ENCODE measurements at regions not wholly inside any gene's neighbourhood (a gene's known extent, or its start where the extent isn't known, plus 50 kb on each side); places are given as distances from the start of the nearest gene placed in this dataset.
"Not testable (repeated sequence)": the region's sequence is repeated elsewhere in the genome, so short reads cannot be mapped to it uniquely, and the experiment has no call there.

- no peak for DNase-seq
Measured at GRCh38 chr2:190150413-190150812, 87.9 kb upstream of the MSTN start.

GRCh38 chr2:190149908-190150307 lies 87.4 kb upstream of the MSTN start:
- DNase-seq, result no peak

DNA sequence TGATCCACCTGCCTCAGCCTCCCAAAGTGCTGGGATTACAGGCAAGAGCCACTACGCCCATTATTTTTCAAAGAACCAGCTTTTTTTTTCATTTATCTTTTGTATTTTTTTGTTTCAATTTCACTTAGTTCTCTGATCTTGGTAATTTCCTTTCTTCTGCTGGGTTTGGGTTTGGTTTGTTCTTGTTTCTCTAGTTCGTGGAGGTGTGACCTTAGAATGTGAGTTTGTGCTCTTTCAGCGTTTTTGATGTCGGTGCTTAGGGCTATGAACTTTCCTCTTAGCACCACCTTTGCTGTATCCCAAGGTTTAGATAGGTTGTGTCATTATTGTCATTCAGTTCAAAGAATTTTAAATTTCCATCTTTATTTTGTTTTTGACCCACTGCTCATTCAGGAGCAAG lies 86.7 kb upstream of the MSTN start:
- DNase-seq, result no peak

GRCh38 chr2:190146109-190146508 lies 83.6 kb upstream of the MSTN start:
- not testable (repeated sequence) for DNase-seq

GRCh38 chr2:190140474-190140873 lies 77.9 kb upstream of the MSTN start:
- not testable (repeated sequence) for DNase-seq

- DNase-seq, result no peak
Measured at GRCh38 chr2:190139371-190139770, 76.8 kb upstream of the MSTN start.

GRCh38 chr2:190138032-190138431 lies 75.5 kb upstream of the MSTN start:
- no peak for DNase-seq

DNA sequence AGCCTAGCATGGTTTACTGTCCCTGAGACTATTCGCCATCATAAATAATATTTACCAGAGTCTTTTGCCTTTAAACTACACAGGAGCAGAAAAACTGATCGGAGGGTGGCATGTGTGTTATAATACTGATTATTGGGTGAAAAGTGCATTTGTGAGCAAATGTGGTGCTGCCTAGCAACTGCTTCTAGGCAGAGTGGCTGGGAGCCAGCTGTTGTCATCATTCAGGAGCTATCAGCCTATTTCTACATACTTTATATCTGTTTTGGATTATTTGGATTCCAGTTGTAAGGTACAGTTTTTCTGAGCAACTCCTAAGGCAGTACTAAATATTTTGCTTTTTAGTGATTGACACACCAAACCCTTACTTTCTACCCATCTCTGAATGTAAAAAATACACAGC lies 75.0 kb upstream of the MSTN start:
- no peak for DNase-seq

GRCh38 chr2:190136825-190137224 lies 74.3 kb upstream of the MSTN start:
- DNase-seq, result no peak

GRCh38 chr2:190136259-190136658 lies 73.7 kb upstream of the MSTN start:
- DNase-seq, result no peak

GRCh38 chr2:190129421-190130199 lies 67.1 kb upstream of the MSTN start:
- DNase-seq, result no peak

DNA sequence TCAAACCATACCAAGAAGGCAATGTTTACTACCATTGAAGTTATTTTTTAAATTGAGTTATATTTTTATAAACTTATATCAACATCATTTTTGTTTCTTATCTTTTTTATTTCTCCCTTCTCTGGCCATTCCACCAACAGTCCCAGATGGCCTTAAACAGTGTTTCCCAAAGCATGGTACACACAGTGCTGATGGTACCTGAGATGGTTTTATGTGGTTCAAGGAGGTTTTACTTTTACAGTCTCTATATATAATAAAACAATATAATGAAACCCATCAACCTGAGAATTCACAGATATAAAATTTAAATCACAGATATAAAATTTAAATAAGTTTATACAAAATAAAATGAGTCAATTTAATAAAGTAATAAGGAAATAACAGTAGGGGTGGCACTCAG lies 65.1 kb upstream of the MSTN start:
- DNase-seq, result no peak

DNA sequence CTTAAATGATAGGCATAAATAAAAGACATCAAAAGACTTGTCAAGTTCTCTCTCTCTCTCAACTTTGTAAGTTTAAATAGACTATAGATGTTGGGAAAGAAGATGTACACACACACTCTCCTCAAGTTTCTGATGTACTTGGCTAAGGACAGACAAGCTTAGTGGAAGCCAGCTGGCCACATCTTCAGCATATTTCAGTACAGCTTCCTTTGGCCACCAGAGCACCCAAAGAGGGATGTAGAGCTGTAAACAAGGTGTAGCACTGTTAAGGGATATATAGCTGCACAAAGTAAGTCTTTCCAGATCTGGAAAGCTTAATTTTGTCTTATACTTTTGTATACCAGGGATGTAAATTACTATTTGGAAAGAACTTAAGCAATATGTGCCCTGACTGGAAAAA lies 64.3 kb upstream of the MSTN start:
- DNase-seq, result no peak

- DNase-seq, result no peak
Measured at GRCh38 chr2:190123956-190124355, 61.4 kb upstream of the MSTN start.

- DNase-seq, result peak; percentile 30
Measured at GRCh38 chr2:190121971-190122370, 59.4 kb upstream of the MSTN start.

- no peak for DNase-seq
Measured at GRCh38 chr2:190121305-190121704, 58.8 kb upstream of the MSTN start.

- peak; percentile 43 for DNase-seq
Measured at GRCh38 chr2:190119923-190120590, 57.5 kb upstream of the MSTN start.

DNA sequence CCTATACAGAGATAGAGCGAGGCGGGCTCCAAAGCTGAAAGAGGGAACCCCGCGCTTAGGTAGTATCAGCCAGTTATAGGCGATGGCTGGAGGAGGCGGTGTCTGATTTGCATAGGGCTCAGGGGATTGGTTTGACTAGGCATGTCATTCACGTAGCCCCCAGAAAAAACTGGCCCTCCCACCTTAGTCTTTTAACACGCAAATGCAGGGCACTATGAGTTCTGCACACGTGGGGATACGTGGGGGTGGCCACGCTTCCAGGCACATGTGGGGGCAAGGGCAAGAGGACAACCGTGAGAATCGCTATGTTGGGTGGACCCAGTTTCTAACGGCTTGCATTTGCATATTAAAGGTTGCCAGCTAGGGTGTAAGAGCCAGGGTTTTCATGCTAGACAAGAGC lies 56.7 kb upstream of the MSTN start:
- DNase-seq, result peak; percentile 52

DNA sequence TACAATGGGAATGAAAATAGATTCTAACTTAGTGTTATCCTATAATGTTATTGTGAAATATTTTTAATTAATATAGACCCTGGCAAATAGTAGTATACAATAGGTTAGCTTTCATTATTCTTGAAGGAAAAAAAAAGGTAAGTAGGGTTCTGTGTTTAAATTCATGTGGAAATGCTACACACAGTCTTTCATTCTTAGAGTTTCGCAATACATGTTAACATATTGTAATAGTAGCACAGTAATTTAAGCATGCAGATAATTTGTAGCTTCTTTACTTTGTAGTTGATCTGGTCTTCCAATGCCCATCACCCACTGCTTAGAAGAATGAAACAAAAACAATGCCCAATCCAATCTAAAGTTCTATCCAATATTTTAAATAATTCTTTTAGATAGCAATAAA lies 54.8 kb upstream of the MSTN start:
- no peak for DNase-seq

DNA sequence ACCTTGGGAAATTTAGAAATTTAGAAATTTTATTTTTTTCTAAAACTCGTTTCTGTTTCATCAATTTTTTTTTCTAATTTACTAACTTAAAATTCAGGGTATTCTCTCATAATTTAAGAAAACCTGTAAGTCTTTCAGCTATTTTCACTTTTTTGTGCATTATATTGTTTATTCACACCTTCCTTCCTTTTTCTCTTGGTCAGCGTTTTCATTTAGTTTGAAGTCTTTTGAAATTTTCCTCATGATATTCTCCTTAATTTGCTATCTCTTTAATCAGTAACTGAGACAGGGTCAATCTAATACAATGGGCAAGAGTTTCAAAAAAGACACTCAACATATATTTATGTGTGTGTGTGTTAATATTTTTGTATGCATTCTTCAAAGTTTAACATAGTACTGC lies 50.5 kb upstream of the MSTN start:
- no peak for DNase-seq

Measured in NCI-H69 (cell line).